H1 (cell line): ENCODE measurements at regions not wholly inside any gene's neighbourhood (a gene's known extent, or its start where the extent isn't known, plus 50 kb on each side); places are given as distances from the start of the nearest gene placed in this dataset.

Experiments
- KDM1A ChIP-seq: fragments of 200-600, 300-600 bp; sonication (generic); IDR thresholded peaks from 2 replicates; pipeline ENCODE4 v1.7.1; 2016; ENCODE audit warnings: mild to moderate bottlenecking, low read length, borderline replicate concordance
- PHF8 ChIP-seq: fragments of 200-600 bp; sonication (generic); conservative IDR thresholded peaks from 2 replicates; pipeline ENCODE4 v1.7.1; 2012; ENCODE audit warnings: low read depth, mild to moderate bottlenecking, inconsistent platforms, low read length, moderate library complexity
- SP2 ChIP-seq: IDR thresholded peaks from 2 replicates; pipeline ENCODE4 v1.6.1; 2012; ENCODE audit warnings: mild to moderate bottlenecking, low read length, inconsistent platforms

DNA sequence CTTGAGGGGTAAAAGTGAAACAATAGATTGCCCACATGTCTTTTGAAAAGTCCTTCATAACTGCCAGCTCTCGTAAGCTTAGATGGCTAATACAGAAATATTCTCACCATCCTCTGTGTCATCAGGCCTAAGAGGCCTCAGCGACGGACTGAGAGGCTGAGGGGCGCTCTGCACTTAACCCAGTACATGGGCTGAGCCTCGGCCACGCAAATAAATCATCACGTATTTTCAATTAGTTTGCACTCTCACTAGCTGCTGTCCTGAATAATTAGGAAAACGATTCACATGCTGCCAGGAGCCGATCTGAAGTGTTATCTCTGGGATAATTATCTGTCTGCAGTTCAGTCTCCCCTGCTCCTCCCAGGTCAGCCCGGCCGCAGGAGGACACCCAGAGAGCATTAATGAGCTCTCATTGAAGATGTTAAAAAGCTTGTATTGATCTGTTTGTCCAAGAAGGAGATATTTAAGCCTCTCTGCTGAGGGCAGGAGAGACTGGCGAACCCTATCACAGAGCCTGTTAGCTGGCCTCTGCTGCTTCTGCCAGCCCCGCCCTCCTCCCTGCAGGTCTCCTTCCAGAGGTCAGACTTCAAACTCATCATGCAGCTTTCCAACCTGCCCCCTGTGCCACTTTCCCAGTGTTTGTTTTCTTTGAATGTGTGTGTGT is 1051.3 kb downstream of the VRK1 start (continued):
- TF ChIP-seq PHF8 (no peak), KDM1A (no peak), SP2 (no peak)
